ENCODE measurements at regions not wholly inside any gene's neighbourhood (a gene's known extent, or its start where the extent isn't known, plus 50 kb on each side); places are given as distances from the start of the nearest gene placed in this dataset.
A peak's percentile ranks its signal among the peaks of the same experiment; 100 is the strongest.

- no peak overlapping the region for H3K4me3 ChIP-seq (ENCODE audit: low read depth in 1 of 2, low read length in 2 of 2)
- no peak overlapping the region for H3K27ac ChIP-seq (ENCODE audit: low read length)
- no peak for DNase-seq
- H4K20me1 ChIP-seq (ENCODE audit: insufficient read depth, low read length): no peaks in the 10 kb centered on the region
- ATAC-seq (ENCODE audit: insufficient read depth, low read depth): no peak
- no peak overlapping the region for H3K4me2 ChIP-seq (ENCODE audit: insufficient read depth, low read length)
- no peaks in the 10 kb centered on the region for H3K4me1 ChIP-seq (ENCODE audit: insufficient read depth, low read length)
- peak overlapping the region; percentile 5; the same call in 1 of the 2 replicates for H2AFZ ChIP-seq (ENCODE audit: low read depth, low read length)
- no peaks in the 10 kb centered on the region for H3K9me3 ChIP-seq (ENCODE audit: insufficient read depth, low read length, severe bottlenecking)
- H3K9ac ChIP-seq (ENCODE audit: low read depth, low read length): no peak overlapping the region
- TF ChIP-seq CTCF (IDR thresholded peaks at IDR 0.05; ENCODE audit: borderline replicate concordance, extremely low read depth, low read length, poor library complexity, severe bottlenecking): no peak
- no peak for TF ChIP-seq EZH2 (IDR thresholded peaks at IDR 0.05; ENCODE audit: borderline replicate concordance, low read depth, low read length, severe bottlenecking)
- no peaks in the 10 kb centered on the region for H3K79me2 ChIP-seq (ENCODE audit: insufficient read depth, low read length)
- no peaks in the 10 kb centered on the region for H3K36me3 ChIP-seq (ENCODE audit: insufficient read depth, low read length)
- H3K27me3 ChIP-seq (ENCODE audit: insufficient read depth, low read length, poor library complexity): no peaks in the 10 kb centered on the region
Observed at GRCh38 chr10:61271127-61271780, 181.9 kb downstream of the TMEM26 start.

GRCh38 chr10:61263518-61263917, 189.7 kb downstream of the TMEM26 start:
- Histone ChIP-seq H3K79me2 (ENCODE audit: insufficient read depth, low read length) (no peaks in the 10 kb centered on the region), H3K4me1 (ENCODE audit: insufficient read depth, low read length) (no peaks in the 10 kb centered on the region), H3K27me3 (ENCODE audit: insufficient read depth, low read length, poor library complexity) (no peaks in the 10 kb centered on the region), H3K4me2 (ENCODE audit: insufficient read depth, low read length) (no peak overlapping the region), H3K9ac (ENCODE audit: low read depth, low read length) (no peak overlapping the region), H3K27ac (ENCODE audit: low read length) (no peak overlapping the region), H3K4me3 (ENCODE audit: low read depth in 1 of 2, low read length in 2 of 2) (no peak overlapping the region), H3K9me3 (ENCODE audit: insufficient read depth, low read length, severe bottlenecking) (no peaks in the 10 kb centered on the region), H4K20me1 (ENCODE audit: insufficient read depth, low read length) (no peaks in the 10 kb centered on the region), H2AFZ (ENCODE audit: low read depth, low read length) (no peak overlapping the region), H3K36me3 (ENCODE audit: insufficient read depth, low read length) (no peaks in the 10 kb centered on the region)
- ATAC-seq (ENCODE audit: insufficient read depth, low read depth) (no peak), DNase-seq (no peak)
- TF ChIP-seq EZH2 (IDR thresholded peaks at IDR 0.05; ENCODE audit: borderline replicate concordance, low read depth, low read length, severe bottlenecking) (no peak), CTCF (IDR thresholded peaks at IDR 0.05; ENCODE audit: borderline replicate concordance, extremely low read depth, low read length, poor library complexity, severe bottlenecking) (no peak)

GRCh38 chr10:61262486-61263261, 190.5 kb downstream of the TMEM26 start:
- no peak for ATAC-seq (ENCODE audit: insufficient read depth, low read depth)
- no peak for DNase-seq
- Histone ChIP-seq H3K4me3 (ENCODE audit: low read depth in 1 of 2, low read length in 2 of 2) (no peak overlapping the region), H3K4me1 (ENCODE audit: insufficient read depth, low read length) (no peaks in the 10 kb centered on the region), H3K79me2 (ENCODE audit: insufficient read depth, low read length) (no peaks in the 10 kb centered on the region), H2AFZ (ENCODE audit: low read depth, low read length) (no peak overlapping the region), H3K36me3 (ENCODE audit: insufficient read depth, low read length) (no peaks in the 10 kb centered on the region), H3K27ac (ENCODE audit: low read length) (no peak overlapping the region), H3K27me3 (ENCODE audit: insufficient read depth, low read length, poor library complexity) (no peaks in the 10 kb centered on the region), H3K9ac (ENCODE audit: low read depth, low read length) (no peak overlapping the region), H3K9me3 (ENCODE audit: insufficient read depth, low read length, severe bottlenecking) (no peaks in the 10 kb centered on the region), H3K4me2 (ENCODE audit: insufficient read depth, low read length) (no peak overlapping the region), H4K20me1 (ENCODE audit: insufficient read depth, low read length) (no peaks in the 10 kb centered on the region)
- TF ChIP-seq EZH2 (IDR thresholded peaks at IDR 0.05; ENCODE audit: borderline replicate concordance, low read depth, low read length, severe bottlenecking): no peak
- TF ChIP-seq CTCF (IDR thresholded peaks at IDR 0.05; ENCODE audit: borderline replicate concordance, extremely low read depth, low read length, poor library complexity, severe bottlenecking): no peak
